Fibroblast of skin of back (primary cell): ENCODE measurements at regions not wholly inside any gene's neighbourhood (a gene's known extent, or its start where the extent isn't known, plus 50 kb on each side); places are given as distances from the start of the nearest gene placed in this dataset.
"Not testable (repeated sequence)": the region's sequence is repeated elsewhere in the genome, so short reads cannot be mapped to it uniquely, and the experiment has no call there.

Source experiments
- DNase-seq: peaks from one replicate; pipeline ENCODE4 v3.0.0-alpha.2; 2013

- not testable (repeated sequence) for DNase-seq
Observed at GRCh38 chr18:5830902-5831301, 64.4 kb downstream of the TMEM200C start.

- DNase-seq = no peak
Observed at GRCh38 chr18:5828913-5829312, 66.4 kb downstream of the TMEM200C start.

GRCh38 chr18:5825663-5826062 lies 69.7 kb downstream of the TMEM200C start:
- DNase-seq = no peak

GRCh38 chr18:5824370-5824984 lies 70.8 kb downstream of the TMEM200C start:
- DNase-seq = no peak

GRCh38 chr18:5817816-5818215 lies 77.5 kb downstream of the TMEM200C start:
- no peak for DNase-seq

GRCh38 chr18:5806860-5807259 lies 88.5 kb downstream of the TMEM200C start:
- DNase-seq = no peak

- no peak for DNase-seq
Observed at GRCh38 chr18:5787936-5788335, 107.4 kb downstream of the TMEM200C start.

- no peak for DNase-seq
Observed at GRCh38 chr18:5779922-5780321, 115.4 kb downstream of the TMEM200C start.

- DNase-seq = peak; percentile 7
Observed at GRCh38 chr18:5772306-5773105, 122.8 kb downstream of the TMEM200C start.

- no peak for DNase-seq
Observed at GRCh38 chr18:5771343-5771742, 124.0 kb downstream of the TMEM200C start.

GRCh38 chr18:5770176-5770575 lies 125.1 kb downstream of the TMEM200C start:
- no peak for DNase-seq

- no peak for DNase-seq
Observed at GRCh38 chr18:5768454-5768853, 126.9 kb downstream of the TMEM200C start.

GRCh38 chr18:5759194-5759593 lies 136.1 kb downstream of the TMEM200C start:
- DNase-seq = no peak

GRCh38 chr18:5756823-5757222 lies 138.5 kb downstream of the TMEM200C start:
- no peak for DNase-seq

GRCh38 chr18:5747678-5748077 lies 147.6 kb downstream of the TMEM200C start:
- no peak for DNase-seq

- peak; percentile 0 for DNase-seq
Observed at GRCh38 chr18:5746844-5747243, 148.5 kb downstream of the TMEM200C start.

GRCh38 chr18:5744659-5745058 lies 150.7 kb downstream of the TMEM200C start:
- no peak for DNase-seq

- no peak for DNase-seq
Observed at GRCh38 chr18:5738526-5738925, 156.8 kb downstream of the TMEM200C start.

- DNase-seq = no peak
Observed at GRCh38 chr18:5732318-5732717, 163.0 kb downstream of the TMEM200C start.

GRCh38 chr18:5729983-5730699 lies 165.2 kb downstream of the TMEM200C start:
- DNase-seq = no peak

GRCh38 chr18:5728531-5728930 lies 166.8 kb downstream of the TMEM200C start:
- no peak for DNase-seq

GRCh38 chr18:5726011-5726410 lies 169.3 kb downstream of the TMEM200C start:
- DNase-seq = no peak

GRCh38 chr18:5721924-5722323 lies 173.4 kb downstream of the TMEM200C start:
- DNase-seq = no peak

- DNase-seq = no peak
Observed at GRCh38 chr18:5720132-5720531, 175.2 kb downstream of the TMEM200C start.
